ENCODE measurements at regions not wholly inside any gene's neighbourhood (a gene's known extent, or its start where the extent isn't known, plus 50 kb on each side); places are given as distances from the start of the nearest gene placed in this dataset.
"Not testable (repeated sequence)": the region's sequence is repeated elsewhere in the genome, so short reads cannot be mapped to it uniquely, and the experiment has no call there.

- no peak for DNase-seq (ENCODE audit: low read depth)
Measured at GRCh38 chr11:45000918-45001317, 50.2 kb upstream of the TP53I11 start.

DNA sequence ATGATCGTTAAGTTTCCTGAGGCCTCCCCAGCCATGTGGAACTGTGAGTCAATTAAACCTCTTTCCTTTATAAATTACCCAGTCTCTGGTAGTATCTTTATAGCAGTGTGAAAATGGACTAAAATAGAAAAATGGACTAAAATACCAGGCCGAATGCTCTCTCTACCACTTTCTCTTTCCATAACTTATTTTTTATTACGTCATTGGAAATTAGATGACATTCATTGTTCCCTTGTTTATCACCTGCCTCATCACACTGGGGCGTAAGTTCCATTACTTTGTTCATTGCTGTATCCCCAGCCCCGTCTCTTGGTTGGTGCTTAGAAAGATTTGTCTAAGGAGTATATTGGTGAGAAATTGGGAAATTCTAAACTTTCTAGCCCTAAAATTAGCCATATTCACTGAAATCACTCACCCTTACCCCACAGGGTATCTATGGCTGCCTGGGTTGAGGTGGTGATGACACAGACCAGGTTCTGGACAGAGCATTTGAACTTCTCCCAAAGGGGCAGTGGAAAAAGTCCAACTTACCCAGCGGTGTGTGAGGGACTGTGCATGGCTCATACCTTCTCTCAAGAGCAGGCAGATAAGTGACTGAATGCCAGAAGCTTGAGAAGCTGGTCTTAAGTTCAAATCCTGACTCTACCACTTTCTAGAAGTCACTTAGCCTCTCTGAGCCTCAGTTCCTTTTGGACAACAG, 50.9 kb upstream of the TP53I11 start:
- DNase-seq (ENCODE audit: low read depth), result no peak

DNA sequence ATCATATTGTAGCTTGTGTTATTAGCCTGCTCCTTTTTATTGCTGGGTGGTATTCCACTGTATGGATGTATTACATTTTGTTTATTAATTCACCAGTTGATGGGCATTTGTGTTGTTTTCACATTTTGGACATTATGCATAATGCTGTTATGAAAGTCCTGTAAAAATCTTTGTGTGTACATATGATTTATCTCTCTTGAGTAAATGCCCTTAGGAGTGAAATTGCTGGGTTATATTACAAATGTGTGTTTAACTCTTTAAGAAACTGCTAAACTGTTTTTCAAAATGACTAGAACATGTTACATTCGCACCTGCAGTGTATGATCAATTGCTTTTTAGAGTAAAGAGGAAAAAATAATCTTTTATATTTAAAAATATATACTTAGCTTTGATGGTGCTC, 54.4 kb upstream of the TP53I11 start:
- DNase-seq (ENCODE audit: low read depth), result no peak

- no peak for DNase-seq (ENCODE audit: low read depth)
Measured at GRCh38 chr11:45007011-45007410, 56.3 kb upstream of the TP53I11 start.

- not testable (repeated sequence) for DNase-seq (ENCODE audit: low read depth)
Measured at GRCh38 chr11:45015983-45016382, 65.3 kb upstream of the TP53I11 start.

- not testable (repeated sequence) for DNase-seq (ENCODE audit: low read depth)
Measured at GRCh38 chr11:45016446-45016845, 65.8 kb upstream of the TP53I11 start.

- DNase-seq (ENCODE audit: low read depth), result no peak
Measured at GRCh38 chr11:45017329-45017728, 66.6 kb upstream of the TP53I11 start.

- DNase-seq (ENCODE audit: low read depth), result no peak
Measured at GRCh38 chr11:45021001-45021400, 70.3 kb upstream of the TP53I11 start.

GRCh38 chr11:45021692-45022141, 71.0 kb upstream of the TP53I11 start:
- DNase-seq (ENCODE audit: low read depth), result peak; percentile 94

- DNase-seq (ENCODE audit: low read depth), result peak; percentile 36
Measured at GRCh38 chr11:45022294-45023064, 71.8 kb upstream of the TP53I11 start.

DNA sequence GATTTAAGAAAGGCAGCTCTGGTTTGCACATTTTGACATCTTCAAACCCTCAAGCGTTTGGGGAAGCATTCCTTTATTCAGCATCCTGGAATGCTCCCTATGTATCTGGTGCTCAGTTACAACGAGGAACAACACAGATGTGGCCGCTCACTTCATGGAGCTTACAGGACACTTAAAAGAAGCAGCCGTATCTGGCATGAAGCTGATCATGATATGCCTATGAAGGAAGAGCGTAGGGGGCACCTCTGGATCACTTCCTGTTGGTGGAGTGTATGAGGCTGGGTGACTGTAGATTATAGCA, 72.3 kb upstream of the TP53I11 start:
- no peak for DNase-seq (ENCODE audit: low read depth)

DNA sequence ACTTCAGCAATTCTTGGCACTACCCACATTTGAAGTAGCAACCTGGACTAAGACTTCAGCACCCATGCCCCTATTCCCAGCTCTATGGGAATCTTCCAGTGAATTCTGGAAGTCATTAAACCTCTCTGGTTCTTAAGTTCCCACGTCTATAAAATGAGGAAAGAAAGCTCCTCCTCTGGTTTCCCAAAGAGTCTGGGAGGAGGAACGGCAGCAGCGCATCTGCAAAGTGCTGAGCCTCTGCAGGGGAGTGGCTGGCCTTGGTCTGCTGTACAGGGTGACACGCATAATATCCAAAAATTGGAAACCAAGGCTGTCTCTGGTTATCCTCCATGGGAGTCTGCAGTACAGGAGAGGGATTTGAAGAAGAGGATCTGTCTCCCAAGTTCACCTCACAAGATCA, 73.6 kb upstream of the TP53I11 start:
- DNase-seq (ENCODE audit: low read depth), result no peak

- no peak for DNase-seq (ENCODE audit: low read depth)
Measured at GRCh38 chr11:45024846-45025588, 74.3 kb upstream of the TP53I11 start.

DNA sequence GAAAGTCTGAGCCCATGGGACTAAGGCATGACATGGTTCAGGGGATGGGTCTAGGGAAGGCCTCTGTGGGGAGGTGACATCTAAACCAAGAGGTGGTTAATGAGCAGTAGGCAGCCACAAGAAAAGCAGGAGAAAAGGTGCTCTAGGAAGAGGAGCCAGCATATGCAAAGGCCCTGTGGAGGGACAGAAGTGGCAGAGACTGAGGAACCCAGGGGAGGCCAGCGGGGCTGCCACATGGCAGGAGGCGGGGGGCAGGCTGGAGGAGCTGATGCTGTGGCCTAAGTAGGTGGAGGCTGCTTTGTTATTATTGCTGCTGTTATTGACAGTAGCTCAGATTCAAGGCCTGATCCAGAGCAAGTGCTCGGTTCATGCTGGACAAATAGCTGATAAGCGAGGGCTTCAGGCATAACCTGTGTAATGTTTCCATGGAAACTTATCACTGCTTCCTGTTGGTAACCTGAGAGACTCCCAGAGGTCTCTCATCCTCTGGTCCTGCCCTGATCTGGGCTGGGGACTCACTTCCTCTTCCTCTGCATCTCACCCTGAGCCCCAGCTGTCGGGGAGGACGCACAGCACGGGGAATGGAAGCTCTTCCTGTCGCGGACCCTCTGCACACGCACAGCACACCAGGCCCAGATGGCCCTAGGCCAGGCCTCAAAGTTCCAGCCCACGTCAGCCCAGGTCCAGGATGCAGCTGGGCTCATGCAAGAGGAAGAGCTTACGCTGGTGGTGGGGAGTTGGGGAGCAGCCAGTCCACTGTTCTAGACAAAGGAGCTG, 75.2 kb upstream of the TP53I11 start:
- no peak for DNase-seq (ENCODE audit: low read depth)

GRCh38 chr11:45026835-45027234, 76.2 kb upstream of the TP53I11 start:
- no peak for DNase-seq (ENCODE audit: low read depth)

- DNase-seq (ENCODE audit: low read depth), result no peak
Measured at GRCh38 chr11:45027312-45027711, 76.6 kb upstream of the TP53I11 start.

- no peak for DNase-seq (ENCODE audit: low read depth)
Measured at GRCh38 chr11:45028911-45029682, 78.4 kb upstream of the TP53I11 start.

- DNase-seq (ENCODE audit: low read depth), result no peak
Measured at GRCh38 chr11:45030778-45031177, 80.1 kb upstream of the TP53I11 start.

DNA sequence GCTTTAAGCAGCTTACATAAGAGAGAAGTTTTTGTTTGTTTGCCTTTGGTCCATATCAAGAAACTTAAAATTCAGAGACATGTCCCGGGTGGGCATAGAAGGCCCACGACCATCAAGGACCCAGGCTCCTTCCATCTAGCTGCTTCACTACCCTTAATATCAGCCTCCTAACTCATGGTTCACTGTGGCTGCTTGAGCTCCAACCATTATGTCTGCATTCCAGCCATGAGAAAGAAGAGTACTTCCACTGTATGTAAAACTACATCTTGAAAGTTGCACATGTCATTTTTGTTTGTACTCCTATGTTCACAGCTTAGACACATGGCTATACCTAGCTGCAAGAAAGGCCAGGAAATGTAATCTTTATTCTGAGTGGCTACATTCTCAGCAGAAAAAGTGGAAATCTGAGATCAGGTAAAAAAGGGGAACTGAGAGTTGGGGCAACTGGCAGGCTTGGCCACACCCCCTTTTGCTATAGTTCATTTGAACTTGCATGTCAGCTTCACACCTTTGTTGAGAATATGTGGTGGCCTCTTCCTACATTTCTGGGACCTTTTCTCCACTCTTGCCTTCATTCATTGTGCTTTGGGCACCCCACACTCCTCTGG, 81.3 kb upstream of the TP53I11 start:
- DNase-seq (ENCODE audit: low read depth), result no peak

DNA sequence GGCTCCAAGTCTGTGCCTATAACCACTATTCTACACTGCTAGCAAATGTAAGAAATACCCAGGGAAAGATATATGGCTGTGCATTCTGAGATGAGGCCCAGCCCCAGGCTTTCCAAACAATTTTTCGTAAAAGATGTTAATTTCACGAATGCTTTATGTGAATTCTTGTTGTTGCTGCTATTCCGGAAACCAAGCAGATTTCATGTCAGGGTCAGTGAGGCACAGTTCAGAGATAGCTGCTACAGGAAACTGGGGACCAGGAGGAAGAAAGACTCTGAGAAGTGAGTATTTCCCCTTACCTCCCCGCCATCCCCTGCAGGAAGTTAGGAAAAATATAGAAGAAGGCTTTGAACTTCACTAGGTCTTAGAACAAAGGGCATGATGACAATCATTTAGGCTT, 84.7 kb upstream of the TP53I11 start:
- DNase-seq (ENCODE audit: low read depth), result no peak

GRCh38 chr11:45036010-45036409, 85.3 kb upstream of the TP53I11 start:
- DNase-seq (ENCODE audit: low read depth), result no peak
